ENCODE measurements at regions not wholly inside any gene's neighbourhood (a gene's known extent, or its start where the extent isn't known, plus 50 kb on each side); places are given as distances from the start of the nearest gene placed in this dataset.

GRCh38 chr3:152720951-152721718, 113.8 kb upstream of the P2RY1 start:
- TF ChIP-seq, protein P1, sequence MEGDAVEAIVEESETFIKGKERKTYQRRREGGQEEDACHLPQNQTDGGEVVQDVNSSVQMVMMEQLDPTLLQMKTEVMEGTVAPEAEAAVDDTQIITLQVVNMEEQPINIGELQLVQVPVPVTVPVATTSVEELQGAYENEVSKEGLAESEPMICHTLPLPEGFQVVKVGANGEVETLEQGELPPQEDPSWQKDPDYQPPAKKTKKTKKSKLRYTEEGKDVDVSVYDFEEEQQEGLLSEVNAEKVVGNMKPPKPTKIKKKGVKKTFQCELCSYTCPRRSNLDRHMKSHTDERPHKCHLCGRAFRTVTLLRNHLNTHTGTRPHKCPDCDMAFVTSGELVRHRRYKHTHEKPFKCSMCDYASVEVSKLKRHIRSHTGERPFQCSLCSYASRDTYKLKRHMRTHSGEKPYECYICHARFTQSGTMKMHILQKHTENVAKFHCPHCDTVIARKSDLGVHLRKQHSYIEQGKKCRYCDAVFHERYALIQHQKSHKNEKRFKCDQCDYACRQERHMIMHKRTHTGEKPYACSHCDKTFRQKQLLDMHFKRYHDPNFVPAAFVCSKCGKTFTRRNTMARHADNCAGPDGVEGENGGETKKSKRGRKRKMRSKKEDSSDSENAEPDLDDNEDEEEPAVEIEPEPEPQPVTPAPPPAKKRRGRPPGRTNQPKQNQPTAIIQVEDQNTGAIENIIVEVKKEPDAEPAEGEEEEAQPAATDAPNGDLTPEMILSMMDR (IDR thresholded peaks at IDR 0.05; ENCODE audit: low read depth, low read length) = no peak
- DNase-seq = no peak
- H3K9me3 ChIP-seq (ENCODE audit: severe bottlenecking) = no peaks in the 10 kb centered on the region
- H3K27ac ChIP-seq = no peak overlapping the region
- H3K27me3 ChIP-seq (ENCODE audit: insufficient read depth, low read depth, severe bottlenecking) = no peaks in the 10 kb centered on the region
- H3K36me3 ChIP-seq = no peaks in the 10 kb centered on the region
- no peak overlapping the region for H3K4me3 ChIP-seq (ENCODE audit: low read depth, low read length)

DNA sequence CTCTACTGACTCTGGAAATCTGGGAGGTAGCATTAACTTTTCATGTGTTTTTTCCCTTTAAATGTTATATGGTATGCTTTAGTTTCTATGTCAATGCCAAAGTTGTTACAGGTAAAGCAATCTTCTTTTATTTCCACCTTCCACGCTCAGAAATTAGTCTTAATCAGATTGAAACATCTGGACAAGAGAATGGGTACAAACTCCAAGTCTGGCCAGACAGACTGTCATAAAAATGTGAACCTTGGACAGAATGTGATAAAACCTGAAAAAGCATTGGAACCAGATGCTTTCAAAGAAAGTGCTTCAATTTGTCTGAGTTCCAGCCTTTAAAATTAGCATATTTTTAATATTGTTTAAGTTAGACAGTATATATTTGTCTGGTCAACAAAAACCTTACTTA, 110.7 kb upstream of the P2RY1 start:
- no peaks in the 10 kb centered on the region for H3K27me3 ChIP-seq (ENCODE audit: insufficient read depth, low read depth, severe bottlenecking)
- H3K27ac ChIP-seq = no peak overlapping the region
- TF ChIP-seq, protein P1 (IDR thresholded peaks at IDR 0.05; ENCODE audit: low read depth, low read length) = no peak
- no peaks in the 10 kb centered on the region for H3K36me3 ChIP-seq
- H3K9me3 ChIP-seq (ENCODE audit: severe bottlenecking) = no peaks in the 10 kb centered on the region
- H3K4me3 ChIP-seq (ENCODE audit: low read depth, low read length) = no peak overlapping the region
- no peak for DNase-seq

DNA sequence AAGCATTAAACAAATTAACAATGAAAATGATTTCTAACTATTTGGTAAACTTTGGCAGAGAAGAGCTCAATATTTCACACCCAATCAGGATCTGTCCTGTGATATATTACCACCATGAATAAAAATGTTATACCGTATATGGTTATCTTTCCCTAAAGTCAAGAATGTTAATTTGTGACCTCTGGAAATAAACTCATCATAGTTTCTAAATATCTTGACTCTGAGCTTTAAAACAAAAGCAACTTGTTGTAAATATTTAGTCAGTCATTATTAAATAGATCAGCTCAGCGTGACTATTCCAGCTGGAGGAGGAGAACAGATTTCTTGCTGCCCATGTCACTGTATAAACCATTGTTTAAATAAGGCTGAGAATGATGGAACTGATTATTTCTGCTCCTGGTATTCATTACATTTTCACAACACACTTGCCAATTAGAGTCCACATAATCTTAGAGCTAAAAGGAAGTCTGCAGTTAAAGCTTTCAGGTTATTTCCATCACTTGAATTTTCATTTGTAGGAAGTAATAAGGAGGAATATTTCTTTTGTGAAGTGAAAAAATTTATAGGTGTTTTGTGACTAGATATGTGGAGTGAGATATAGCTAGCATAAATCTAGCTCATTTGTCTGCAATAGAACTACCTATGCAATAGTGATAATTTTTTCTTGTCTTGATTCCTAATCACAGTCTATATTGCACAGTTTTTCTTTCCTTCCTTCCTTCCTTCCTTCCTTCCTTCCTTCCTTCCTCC, 106.5 kb upstream of the P2RY1 start:
- no peaks in the 10 kb centered on the region for H3K9me3 ChIP-seq (ENCODE audit: severe bottlenecking)
- H3K27ac ChIP-seq = no peak overlapping the region
- TF ChIP-seq, protein P1 (IDR thresholded peaks at IDR 0.05; ENCODE audit: low read depth, low read length) = no peak
- no peaks in the 10 kb centered on the region for H3K36me3 ChIP-seq
- no peak overlapping the region for H3K4me3 ChIP-seq (ENCODE audit: low read depth, low read length)
- DNase-seq = no peak
- no peaks in the 10 kb centered on the region for H3K27me3 ChIP-seq (ENCODE audit: insufficient read depth, low read depth, severe bottlenecking)

DNA sequence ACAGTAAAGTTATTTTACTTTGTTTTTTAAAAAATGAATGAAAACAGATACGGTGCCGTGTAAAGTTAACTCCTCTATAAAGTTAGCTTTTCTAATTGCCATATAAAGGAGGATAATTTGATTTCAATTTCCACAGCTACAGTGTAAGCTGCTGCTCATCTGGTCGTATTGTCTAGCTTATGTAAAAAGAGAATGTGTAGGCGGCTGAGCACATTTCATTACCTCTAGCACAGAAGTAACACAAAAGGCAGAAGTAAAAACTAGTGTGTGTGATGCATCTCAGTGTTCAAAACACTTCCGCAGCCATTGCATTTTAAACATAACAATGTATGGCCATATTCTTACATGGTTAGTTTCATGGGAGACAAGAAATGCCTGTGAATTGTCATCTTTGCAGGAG, 105.0 kb upstream of the P2RY1 start:
- no peak for DNase-seq
- H3K4me3 ChIP-seq (ENCODE audit: low read depth, low read length) = no peak overlapping the region
- no peaks in the 10 kb centered on the region for H3K36me3 ChIP-seq
- TF ChIP-seq, protein P1 (IDR thresholded peaks at IDR 0.05; ENCODE audit: low read depth, low read length) = no peak
- H3K27me3 ChIP-seq (ENCODE audit: insufficient read depth, low read depth, severe bottlenecking) = no peaks in the 10 kb centered on the region
- no peak overlapping the region for H3K27ac ChIP-seq
- no peaks in the 10 kb centered on the region for H3K9me3 ChIP-seq (ENCODE audit: severe bottlenecking)

DNA sequence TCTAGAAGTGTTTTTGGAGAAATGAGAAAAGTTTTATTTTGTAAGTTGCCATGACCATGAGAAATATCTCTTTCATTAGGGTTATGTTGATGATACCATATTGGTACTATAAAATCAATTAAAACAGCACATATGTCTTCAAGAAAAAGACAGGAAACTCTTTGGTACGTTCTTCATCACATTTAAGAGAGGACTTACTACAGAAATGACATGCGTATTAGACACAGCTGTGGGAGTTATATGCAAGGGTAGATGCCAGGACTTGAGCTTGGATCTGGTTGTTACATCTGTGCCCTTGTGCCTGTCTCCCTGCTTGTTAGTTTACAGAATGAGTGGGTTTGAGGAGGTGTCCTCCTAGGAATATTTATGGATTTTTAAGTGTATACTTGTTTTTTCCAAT, 103.4 kb upstream of the P2RY1 start:
- TF ChIP-seq, protein P1 (IDR thresholded peaks at IDR 0.05; ENCODE audit: low read depth, low read length) = no peak
- Histone ChIP-seq H3K4me3 (ENCODE audit: low read depth, low read length) (no peak overlapping the region), H3K27me3 (ENCODE audit: insufficient read depth, low read depth, severe bottlenecking) (no peaks in the 10 kb centered on the region), H3K27ac (no peak overlapping the region), H3K9me3 (ENCODE audit: severe bottlenecking) (no peaks in the 10 kb centered on the region), H3K36me3 (no peaks in the 10 kb centered on the region)
- no peak for DNase-seq

All from WERI-Rb-1 (cell line).